GM12878 (cell line): ENCODE measurements at regions not wholly inside any gene's neighbourhood (a gene's known extent, or its start where the extent isn't known, plus 50 kb on each side); places are given as distances from the start of the nearest gene placed in this dataset.
A peak's percentile ranks its signal among the peaks of the same experiment; 100 is the strongest.

ENCODE experiments used
- ATAC-seq: fragments of 200-7000 bp; cut with Tn5 transposase; 3 replicates; pipeline ENCODE4 v1.9.1; 2020; ENCODE audit warnings: mild to moderate bottlenecking, moderate library complexity
- BruUV-seq: library from RNA; stranded (reverse); fragments of 400-500 nt; replicated peaks from 2 replicates; lab custom pipeline; 2021; lab: Mats Ljungman, UMichigan
- CTCF ChIA-PET: fragments of 300-600 bp; sonication (Branson Sonifier 250); formaldehyde crosslinking; extraction: SDS; loops from one replicate; lab custom pipeline; 2021; ENCODE audit warnings: inconsistent platforms; lab: Yijun Ruan, JAX
- POLR2A ChIA-PET: fragments of 350-600 bp; formaldehyde crosslinking; extraction: SDS; loops from one replicate; lab custom pipeline; 2021; ENCODE audit warnings: inconsistent platforms; lab: Charles Lee
- RAD21 ChIA-PET: fragments of 300-600 bp; sonication (Branson Sonifier 250); formaldehyde crosslinking; loops from one replicate; lab custom pipeline; 2023; ENCODE audit warnings: antibody characterized with exemption; ENCODE audit not compliant: unreplicated experiment; lab: Charles Lee
- SMC1A ChIA-PET: fragments of 300-600 bp; sonication (Branson Sonifier 250); formaldehyde crosslinking; loops from one replicate; lab custom pipeline; 2023; ENCODE audit not compliant: unreplicated experiment, uncharacterized antibody; lab: Charles Lee
- DNase-seq: peaks from one replicate; pipeline ENCODE4 v3.0.0-alpha.2; 2011; ENCODE audit warnings: low read depth, low spot score
- FAIRE-seq: peaks from 3 replicates; lab custom pipeline; 2011; peaks lifted over from hg19 to GRCh38; lab: Jason Lieb, UNC
- H2AFZ ChIP-seq: 2 replicates; pipeline ENCODE4 v1.6.0; 2011; ENCODE audit warnings: low read depth, low read length, control low read depth; ENCODE audit not compliant: control insufficient read depth
- H3K27ac ChIP-seq: 2 replicates; pipeline ENCODE4 v1.5.1; 2011; ENCODE audit warnings: control low read depth; ENCODE audit not compliant: control insufficient read depth, insufficient read depth
- H3K27me3 ChIP-seq, 2 experiments: replicated peaks in 1 of 2; 2 replicates each; pipeline versions ENCODE4 v1.6.0 to v1.6.1; 2011; ENCODE audit warnings: low read length in 1 of 2; ENCODE audit not compliant: control insufficient read depth in 2 of 2, insufficient read depth in 2 of 2
- H3K36me3 ChIP-seq, 2 experiments: 2 replicates each; pipeline ENCODE4 v1.5.1; 2011; ENCODE audit warnings: low read length in 1 of 2; ENCODE audit not compliant: control insufficient read depth in 2 of 2, insufficient read depth in 2 of 2
- H3K4me1 ChIP-seq: 2 replicates; pipeline ENCODE4 v1.6.1; 2011; ENCODE audit warnings: mild to moderate bottlenecking, low read length, moderate library complexity, mixed read lengths; ENCODE audit not compliant: control insufficient read depth, insufficient read depth
- H3K4me2 ChIP-seq: 2 replicates; pipeline ENCODE4 v1.6.0; 2011; ENCODE audit warnings: control low read depth; ENCODE audit not compliant: control insufficient read depth, insufficient read depth
- H3K4me3 ChIP-seq: fragments of 200-600 bp; sonication (generic); 2 replicates; pipeline ENCODE4 v1.5.1; 2016
- H3K79me2 ChIP-seq: 2 replicates; pipeline ENCODE4 v1.6.0; 2011; ENCODE audit warnings: low read length; ENCODE audit not compliant: control insufficient read depth, insufficient read depth
- H3K9ac ChIP-seq: 2 replicates; pipeline ENCODE4 v1.8.0; 2011; ENCODE audit warnings: low read length, control low read depth, mixed read lengths; ENCODE audit not compliant: control insufficient read depth, insufficient read depth
- H3K9me3 ChIP-seq: replicated peaks from 3 replicates; pipeline ENCODE4 v1.5.1; 2011; ENCODE audit warnings: mild to moderate bottlenecking, low read length; ENCODE audit not compliant: control insufficient read depth, insufficient read depth
- H4K20me1 ChIP-seq: 2 replicates; pipeline ENCODE4 v1.6.0; 2011; ENCODE audit not compliant: control insufficient read depth, insufficient read depth
- ATF7 ChIP-seq: fragments of 450-650 bp; IDR thresholded peaks from 2 replicates; pipeline ENCODE4 v1.6.1; 2016; ENCODE audit warnings: low read depth, mild to moderate bottlenecking
- BACH1 ChIP-seq: fragments of 450-650 bp; IDR thresholded peaks from 2 replicates; pipeline ENCODE4 v1.6.1; 2017; ENCODE audit warnings: mild to moderate bottlenecking, borderline replicate concordance
- CREM ChIP-seq: IDR thresholded peaks from 2 replicates; pipeline ENCODE4 v1.6.1; 2014; ENCODE audit warnings: antibody characterized with exemption, low read depth
- EP300 ChIP-seq, 2 experiments: fragments of 150-350 bp in 1 of 2; IDR thresholded peaks; 2 replicates each; pipeline ENCODE4 v1.6.1; 2011 to 2012; ENCODE audit warnings: low read depth in 2 of 2, low read length in 2 of 2, borderline replicate concordance in 1 of 2, improper control_type of control experiment in 1 of 2, inconsistent platforms in 1 of 2; ENCODE audit not compliant: control insufficient read depth in 1 of 2
- ETV6 ChIP-seq, 2 experiments: fragments of 450-650 bp in 1 of 2; IDR thresholded peaks in 1 of 2; conservative IDR thresholded peaks in 1 of 2; 2 replicates each; pipeline ENCODE4 v1.6.1; 2014; ENCODE audit warnings: antibody characterized with exemption in 1 of 2, borderline replicate concordance in 1 of 2, low read depth in 1 of 2, mild to moderate bottlenecking in 1 of 2, moderate library complexity in 1 of 2
- IKZF1 ChIP-seq: fragments of 450-650 bp; conservative IDR thresholded peaks from 2 replicates; pipeline ENCODE4 v1.6.1; 2017; ENCODE audit warnings: antibody characterized with exemption, mild to moderate bottlenecking
- IKZF2 ChIP-seq, 2 experiments: fragments of 450-650 bp; IDR thresholded peaks; 2 replicates each; pipeline ENCODE4 v1.6.1; 2017; ENCODE audit warnings: mild to moderate bottlenecking in 2 of 2, moderate library complexity in 2 of 2
- MEF2A ChIP-seq: IDR thresholded peaks from 2 replicates; pipeline ENCODE4 v1.6.1; 2011; ENCODE audit warnings: low read depth, mild to moderate bottlenecking, low read length, moderate library complexity; ENCODE audit not compliant: insufficient read depth
- MEF2B ChIP-seq: fragments of 450-650 bp; IDR thresholded peaks from 2 replicates; pipeline ENCODE4 v1.6.1; 2018; ENCODE audit warnings: mild to moderate bottlenecking, moderate library complexity; ENCODE audit not compliant: partially characterized antibody, poor library complexity, severe bottlenecking
- MTA2 ChIP-seq: fragments of 450-650 bp; IDR thresholded peaks from 2 replicates; pipeline ENCODE4 v1.6.1; 2016; ENCODE audit warnings: low read depth, mild to moderate bottlenecking, moderate library complexity
- NBN ChIP-seq: fragments of 450-650 bp; IDR thresholded peaks from 2 replicates; pipeline ENCODE4 v1.6.1; 2016
- PKNOX1 ChIP-seq: fragments of 450-650 bp; IDR thresholded peaks from 2 replicates; pipeline ENCODE4 v1.6.1; 2016; ENCODE audit warnings: mild to moderate bottlenecking
- POLR2AphosphoS2 ChIP-seq: IDR thresholded peaks from 2 replicates; pipeline ENCODE4 v1.6.1; 2011; ENCODE audit warnings: low read depth, mild to moderate bottlenecking, low read length, improper control_type of control experiment, moderate library complexity
- RUNX3 ChIP-seq: IDR thresholded peaks from 2 replicates; pipeline ENCODE4 v1.6.1; 2012; ENCODE audit warnings: low read length, inconsistent platforms
- SKIL ChIP-seq: fragments of 450-650 bp; IDR thresholded peaks from 2 replicates; pipeline ENCODE4 v1.6.1; 2017; ENCODE audit warnings: mild to moderate bottlenecking, low read depth, inconsistent platforms; ENCODE audit not compliant: poor library complexity, severe bottlenecking
- ZNF217 ChIP-seq: fragments of 450-650 bp; IDR thresholded peaks from 2 replicates; pipeline ENCODE4 v1.6.1; 2017; ENCODE audit warnings: antibody characterized with exemption, mild to moderate bottlenecking
- WGBS: methylation state at CpG from one replicate; pipeline ENCODE4 v1.1.6; 2016; ENCODE audit warnings: low lambda C conversion rate; ENCODE audit not compliant: insufficient replicate concordance, insufficient coverage; ENCODE audit errors: missing lambda C conversion rate; 5-methylcytosine and 5-hydroxymethylcytosine counted together
- in situ Hi-C: fragments of 300-500 bp; cut with MboI; formaldehyde crosslinking; loops from 9 replicates; pipeline ENCODE4 v1.14.3; 2018; ENCODE audit warnings: mixed read lengths
- intact Hi-C: fragments of 100-400 bp; cut with micrococcal nuclease; formaldehyde crosslinking; loops from one replicate; pipeline ENCODE4 v1.14.2; 2022; ENCODE audit not compliant: unreplicated experiment
- TF ChIP-seq, protein P1 (sequence below): fragments of 450-650 bp; IDR thresholded peaks from 2 replicates; pipeline ENCODE4 v1.6.1; 2016; ENCODE audit warnings: mild to moderate bottlenecking
- TF ChIP-seq, protein P2 (sequence below): fragments of 450-650 bp; IDR thresholded peaks from 2 replicates; pipeline ENCODE4 v1.6.1; 2017; ENCODE audit warnings: borderline replicate concordance

GRCh38 chr2:122713800-122714199 lies 958.3 kb downstream of the TSN start:
- 24% methylated on average over 2 of the region's 2 CpGs for WGBS
- TF ChIP-seq MEF2A: 0 out of 2 replicates have a peak, but pooled peaks have one; percentile 49
- TF ChIP-seq BACH1: no peak
- TF ChIP-seq NBN: peak; percentile 88; the same call in 1 of the 2 replicates
- peak; percentile 88 for TF ChIP-seq MEF2B
- TF ChIP-seq, protein P1, sequence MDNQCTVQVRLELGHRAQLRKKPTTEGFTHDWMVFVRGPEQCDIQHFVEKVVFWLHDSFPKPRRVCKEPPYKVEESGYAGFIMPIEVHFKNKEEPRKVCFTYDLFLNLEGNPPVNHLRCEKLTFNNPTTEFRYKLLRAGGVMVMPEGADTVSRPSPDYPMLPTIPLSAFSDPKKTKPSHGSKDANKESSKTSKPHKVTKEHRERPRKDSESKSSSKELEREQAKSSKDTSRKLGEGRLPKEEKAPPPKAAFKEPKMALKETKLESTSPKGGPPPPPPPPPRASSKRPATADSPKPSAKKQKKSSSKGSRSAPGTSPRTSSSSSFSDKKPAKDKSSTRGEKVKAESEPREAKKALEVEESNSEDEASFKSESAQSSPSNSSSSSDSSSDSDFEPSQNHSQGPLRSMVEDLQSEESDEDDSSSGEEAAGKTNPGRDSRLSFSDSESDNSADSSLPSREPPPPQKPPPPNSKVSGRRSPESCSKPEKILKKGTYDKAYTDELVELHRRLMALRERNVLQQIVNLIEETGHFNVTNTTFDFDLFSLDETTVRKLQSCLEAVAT: peak; percentile 90
- TF ChIP-seq MTA2: peak; percentile 86
- TF ChIP-seq EP300 (IDR thresholded peaks at IDR 0.05; ENCODE audit: borderline replicate concordance in 1 of 2, control insufficient read depth in 1 of 2, low read depth in 2 of 2, low read length in 2 of 2): peak in 1 of 2 experiments; percentile 48; a peak in 1 of 4 replicates
- TF ChIP-seq, protein P2, sequence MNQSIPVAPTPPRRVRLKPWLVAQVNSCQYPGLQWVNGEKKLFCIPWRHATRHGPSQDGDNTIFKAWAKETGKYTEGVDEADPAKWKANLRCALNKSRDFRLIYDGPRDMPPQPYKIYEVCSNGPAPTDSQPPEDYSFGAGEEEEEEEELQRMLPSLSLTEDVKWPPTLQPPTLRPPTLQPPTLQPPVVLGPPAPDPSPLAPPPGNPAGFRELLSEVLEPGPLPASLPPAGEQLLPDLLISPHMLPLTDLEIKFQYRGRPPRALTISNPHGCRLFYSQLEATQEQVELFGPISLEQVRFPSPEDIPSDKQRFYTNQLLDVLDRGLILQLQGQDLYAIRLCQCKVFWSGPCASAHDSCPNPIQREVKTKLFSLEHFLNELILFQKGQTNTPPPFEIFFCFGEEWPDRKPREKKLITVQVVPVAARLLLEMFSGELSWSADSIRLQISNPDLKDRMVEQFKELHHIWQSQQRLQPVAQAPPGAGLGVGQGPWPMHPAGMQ: peak; percentile 25; the same call in 1 of the 2 replicates
- 0 out of 2 replicates have a peak, but pooled peaks have one; percentile 32 for TF ChIP-seq IKZF1
- no peak for TF ChIP-seq CREM
- peak; percentile 62; the same call in 1 of the 2 replicates for TF ChIP-seq ZNF217
- TF ChIP-seq PKNOX1: peak; percentile 36; the same call in 1 of the 2 replicates
- TF ChIP-seq ATF7: peak; percentile 80
- peak; percentile 67 for TF ChIP-seq RUNX3
- no peak for TF ChIP-seq SKIL
- TF ChIP-seq IKZF2 (IDR thresholded peaks at IDR 0.05): peak; percentile 69 to 82; a peak in 3 of 4 replicates
- TF ChIP-seq POLR2AphosphoS2: no peak
- TF ChIP-seq ETV6 (conservative IDR thresholded peaks at IDR 0.05 in 1 of 2, IDR thresholded peaks at IDR 0.05 in 1 of 2; ENCODE audit: borderline replicate concordance in 1 of 2, low read depth in 1 of 2): no peak

More at GRCh38 chr2:122713800-122714199, 958.3 kb downstream of the TSN start:
- ChIA-PET CTCF (interaction anchor here (1.1 to 1.9 kb wide), 4 partner anchors 10 to 23 kb away, joined by 3 to 11 read pairs (median 4); no protein-coding TSS in a partner anchor), RAD21 (interaction anchor here (0.7 to 3.1 kb wide), 4 partner anchors 9 to 32 kb away, joined by 3 to 24 read pairs (median 5); no protein-coding TSS in a partner anchor), POLR2A (interaction anchor here (0.6 kb wide), 2 partner anchors 34 to 151 kb away, joined by 3 to 4 read pairs; no protein-coding TSS in a partner anchor), SMC1A (interaction anchor here (0.7 to 11.0 kb wide), 12 partner anchors 8 to 176 kb away, joined by 3 to 173 read pairs (median 4); no protein-coding TSS in a partner anchor)
- Histone ChIP-seq H4K20me1 (no peaks in the 10 kb centered on the region), H3K4me3 (no peak overlapping the region), H3K27ac (no peak overlapping the region), H3K9me3 (peaks cover 7% of the 10 kb centered on the region; the same call in 2 of the 3 replicates), H3K9ac (no peak overlapping the region), H3K36me3 (no peaks in the 10 kb centered on the region), H3K79me2 (no peaks in the 10 kb centered on the region), H3K4me2 (no peak overlapping the region), H3K27me3 (no peaks in the 10 kb centered on the region), H3K4me1 (no peaks in the 10 kb centered on the region), H2AFZ (no peak overlapping the region)
- peak; percentile 71 for ATAC-seq
- no TSS peak for BruUV-seq
- in situ Hi-C loops: no loop called here
- intact Hi-C loops: no loop called here
- no peak for DNase-seq
- FAIRE-seq: no peak
